ENCODE measurements at regions not wholly inside any gene's neighbourhood (a gene's known extent, or its start where the extent isn't known, plus 50 kb on each side); places are given as distances from the start of the nearest gene placed in this dataset.
A peak's percentile ranks its signal among the peaks of the same experiment; 100 is the strongest.

DNA sequence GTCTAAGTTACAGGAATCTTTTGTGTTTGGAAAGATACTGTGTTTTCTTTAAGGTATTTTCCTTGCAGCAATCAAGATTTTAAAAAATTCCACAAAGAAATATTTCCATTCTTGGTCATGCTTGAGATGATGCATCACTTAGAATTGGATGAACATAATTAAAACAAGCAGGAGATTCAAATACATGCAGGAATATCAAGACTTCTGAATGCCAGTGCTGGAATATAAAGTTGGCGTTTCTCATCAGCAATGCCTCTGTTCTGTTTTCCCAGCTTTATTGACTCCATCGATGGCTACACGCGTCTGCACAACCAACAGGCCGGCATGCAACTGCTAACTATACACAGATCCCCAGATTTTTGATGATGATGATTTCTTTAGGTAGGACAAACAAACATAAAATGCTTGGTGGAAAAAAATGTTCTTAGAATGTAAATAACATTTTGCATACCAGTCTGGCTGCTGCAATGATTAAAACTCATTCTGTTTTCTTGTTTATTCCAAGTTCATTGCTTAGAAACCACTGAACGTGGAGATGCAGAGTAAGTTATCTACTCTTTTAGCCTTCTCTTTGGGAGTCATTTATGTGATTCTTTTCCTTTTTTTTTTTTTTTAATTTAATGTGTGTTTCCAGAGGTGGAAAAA, 91.3 kb upstream of the FAM171A1 start:
- DNase-seq, result no peak

GRCh38 chr10:15461353-15462108, 90.4 kb upstream of the FAM171A1 start:
- DNase-seq, result no peak

- DNase-seq, result no peak
Measured at GRCh38 chr10:15460661-15461060, 89.6 kb upstream of the FAM171A1 start.

DNA sequence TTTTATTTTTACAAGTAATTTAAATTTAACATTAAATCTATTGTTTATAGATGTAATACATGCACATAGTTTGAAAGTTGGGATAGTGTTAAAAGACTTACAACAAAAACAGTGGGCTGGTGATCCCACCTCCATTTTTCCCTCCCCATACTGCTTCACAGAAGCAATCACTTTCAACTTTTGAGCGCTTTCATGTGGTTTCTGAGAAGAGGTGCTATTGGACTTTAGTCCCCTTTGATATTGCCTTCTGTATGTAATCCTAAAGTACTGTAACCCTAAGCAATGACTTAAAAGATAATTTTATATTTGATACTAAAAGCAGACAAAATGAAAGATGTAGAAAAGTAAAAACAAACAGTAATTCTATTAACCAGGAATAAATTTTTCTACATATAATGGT, 88.1 kb upstream of the FAM171A1 start:
- no peak for DNase-seq

DNA sequence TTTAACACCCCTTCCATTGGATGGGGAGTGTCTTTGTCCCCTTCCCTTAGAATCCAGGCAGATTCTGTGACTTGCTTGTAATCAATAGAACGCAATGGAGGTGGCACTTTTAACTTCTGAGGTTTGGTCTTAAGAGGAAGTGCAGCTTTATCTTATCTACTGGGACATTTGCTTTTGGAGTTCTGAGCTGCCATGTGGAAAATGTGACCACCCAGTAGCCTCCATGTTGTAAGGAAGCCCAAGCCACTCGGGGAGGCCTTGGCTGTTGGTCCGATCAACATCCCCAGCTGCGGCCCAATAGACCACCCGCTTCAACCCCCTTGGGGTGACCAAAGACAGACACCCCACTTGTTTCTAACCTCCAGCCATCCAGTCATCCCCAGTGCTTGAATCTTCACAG, 86.3 kb upstream of the FAM171A1 start:
- no peak for DNase-seq

GRCh38 chr10:15455456-15455855, 84.4 kb upstream of the FAM171A1 start:
- DNase-seq, result no peak

GRCh38 chr10:15453926-15454325, 82.8 kb upstream of the FAM171A1 start:
- DNase-seq, result no peak

DNA sequence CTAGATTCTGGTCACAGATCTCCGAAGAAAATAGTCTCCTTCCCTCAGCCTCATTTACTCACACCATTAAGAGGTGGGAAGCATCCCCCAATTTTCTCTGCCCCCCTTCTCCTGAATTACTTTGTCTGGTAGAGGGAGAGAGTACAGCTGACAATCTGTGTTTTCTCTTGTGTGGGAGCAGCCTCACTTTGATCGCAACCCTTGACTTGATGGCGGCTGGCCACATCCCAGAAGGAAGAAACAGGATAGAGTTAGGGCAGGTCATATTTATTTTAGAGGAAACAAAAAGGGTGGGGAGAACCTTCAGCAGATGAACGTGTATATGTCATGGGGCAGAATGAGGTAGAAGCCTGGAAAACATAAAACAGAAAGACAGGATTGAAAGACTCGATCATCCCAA, 82.4 kb upstream of the FAM171A1 start:
- DNase-seq, result no peak

DNA sequence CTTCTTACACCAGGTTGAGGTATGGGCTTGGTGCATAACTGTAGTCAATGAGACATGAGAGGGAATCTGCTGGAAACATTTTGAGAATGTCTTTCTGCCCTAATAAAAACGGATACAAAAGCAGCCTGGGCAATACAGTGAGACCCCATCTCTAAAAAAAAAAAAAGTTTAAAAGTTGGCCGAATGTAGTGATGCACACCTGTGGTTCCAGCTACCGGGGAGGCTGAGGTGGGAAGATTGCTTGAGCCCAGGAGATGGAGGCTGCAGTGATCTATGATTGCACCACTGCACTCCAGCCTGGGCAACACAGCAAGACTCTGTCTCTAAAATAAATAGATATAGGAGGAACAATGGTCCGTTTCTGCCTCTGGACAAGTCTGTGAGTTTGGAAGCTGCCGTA, 81.5 kb upstream of the FAM171A1 start:
- DNase-seq, result no peak

DNA sequence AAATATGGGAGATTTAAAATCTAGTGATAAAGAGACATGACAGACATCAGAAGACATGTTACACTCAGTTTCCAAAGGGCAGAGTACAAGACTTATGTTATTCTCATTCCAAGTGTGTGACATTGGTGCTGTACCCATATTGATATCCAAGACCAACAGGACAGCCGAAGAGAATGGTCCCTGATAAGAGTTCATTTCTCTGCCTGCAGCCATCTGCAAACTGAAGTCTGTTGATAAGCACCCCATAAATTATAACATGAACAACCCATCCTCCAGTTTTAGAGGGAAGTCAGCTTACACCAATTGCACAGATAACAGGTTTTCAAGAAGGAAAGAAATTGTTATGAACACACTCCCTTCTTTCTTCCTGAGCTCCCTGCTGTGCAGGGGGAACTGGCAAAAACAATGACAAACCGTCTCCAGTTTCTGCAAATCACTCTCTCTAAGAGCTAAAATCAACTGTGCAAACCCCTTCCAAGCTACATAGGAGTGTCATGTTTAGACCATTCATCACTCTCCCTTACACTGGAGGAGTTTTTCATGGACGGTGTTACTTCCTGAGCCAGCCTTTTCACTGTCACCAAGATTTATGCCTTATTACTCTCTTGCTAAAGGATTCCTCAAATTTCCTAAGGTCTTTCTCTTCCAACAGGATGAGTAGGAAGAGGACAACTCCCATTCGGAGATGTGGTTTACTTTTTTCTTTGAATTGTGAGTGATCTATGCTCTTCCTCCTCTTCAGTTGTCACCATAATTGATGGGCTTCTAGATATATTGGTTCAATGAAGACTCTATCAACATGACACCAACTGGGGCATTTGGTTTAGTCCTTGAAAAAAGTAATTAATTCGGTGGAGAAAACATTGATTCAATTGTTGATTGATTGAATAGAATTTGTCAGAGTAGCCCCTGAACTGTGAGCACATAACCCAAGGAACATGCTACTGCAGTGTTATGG, 80.3 kb upstream of the FAM171A1 start:
- no peak for DNase-seq

DNA sequence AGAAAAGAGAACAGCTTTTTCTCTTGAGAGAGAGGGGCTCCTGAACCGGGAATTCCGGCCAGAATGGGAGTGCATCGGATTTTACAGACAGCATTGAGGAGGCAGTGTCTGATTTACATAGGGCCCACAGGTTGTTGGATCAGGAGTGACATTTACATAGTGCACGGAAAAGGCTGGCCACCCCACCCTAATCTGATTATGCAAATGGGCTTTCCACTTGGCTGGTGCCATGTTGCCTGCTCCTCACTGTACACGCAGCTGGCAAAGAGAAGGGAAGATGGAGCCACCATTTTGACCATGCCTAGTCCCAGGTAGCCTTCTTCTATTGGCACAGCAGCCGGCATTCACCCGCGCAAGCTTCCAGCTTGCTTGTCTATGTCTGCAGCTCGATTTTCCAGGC, 77.5 kb upstream of the FAM171A1 start:
- no peak for DNase-seq

DNA sequence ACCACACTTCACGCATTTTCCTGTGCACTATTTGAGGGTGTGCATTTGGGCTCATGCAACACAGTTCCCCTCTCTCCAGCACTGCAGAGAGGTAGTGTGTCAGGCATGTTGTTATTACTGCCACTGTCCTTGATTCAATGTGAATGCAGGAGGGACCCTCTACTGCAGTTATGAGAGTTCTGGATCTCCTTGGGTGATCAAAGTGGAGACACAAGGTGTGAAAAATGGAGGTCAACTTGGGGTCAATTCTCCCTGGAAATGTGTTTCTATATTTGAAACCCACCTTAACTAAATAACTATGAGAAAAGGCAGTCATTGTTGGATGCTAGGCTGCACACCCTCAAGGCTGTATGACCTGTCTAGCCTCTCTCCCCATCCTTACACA, 73.9 kb upstream of the FAM171A1 start:
- no peak for DNase-seq

GRCh38 chr10:15444105-15445005, 73.3 kb upstream of the FAM171A1 start:
- DNase-seq, result no peak

- DNase-seq, result no peak
Measured at GRCh38 chr10:15442056-15442455, 71.0 kb upstream of the FAM171A1 start.

GRCh38 chr10:15440204-15440711, 69.2 kb upstream of the FAM171A1 start:
- no peak for DNase-seq

DNA sequence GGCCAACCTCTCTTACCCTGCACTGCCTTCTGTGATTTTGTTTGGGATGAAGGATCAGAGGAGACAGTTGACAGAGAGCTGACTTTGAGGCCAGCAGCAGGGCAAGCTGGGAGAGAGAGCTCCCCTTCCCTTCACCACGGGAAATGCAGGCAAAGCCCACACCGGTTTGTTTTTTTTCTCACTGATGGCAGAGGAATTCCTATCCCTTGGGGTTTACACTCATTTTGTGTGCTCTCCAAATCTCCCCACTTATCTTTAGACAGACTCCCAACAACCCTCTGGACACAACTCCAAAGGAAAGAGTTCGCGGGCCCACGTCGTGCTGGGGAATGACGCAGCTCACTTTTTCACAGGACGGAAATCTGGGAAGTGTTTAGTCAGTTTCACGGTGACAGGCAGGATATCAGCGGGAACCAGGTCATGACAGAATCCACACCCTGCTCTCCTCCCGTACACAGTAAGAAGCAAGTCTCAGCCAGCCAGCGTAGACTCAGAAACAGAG, 68.3 kb upstream of the FAM171A1 start:
- no peak for DNase-seq

DNA sequence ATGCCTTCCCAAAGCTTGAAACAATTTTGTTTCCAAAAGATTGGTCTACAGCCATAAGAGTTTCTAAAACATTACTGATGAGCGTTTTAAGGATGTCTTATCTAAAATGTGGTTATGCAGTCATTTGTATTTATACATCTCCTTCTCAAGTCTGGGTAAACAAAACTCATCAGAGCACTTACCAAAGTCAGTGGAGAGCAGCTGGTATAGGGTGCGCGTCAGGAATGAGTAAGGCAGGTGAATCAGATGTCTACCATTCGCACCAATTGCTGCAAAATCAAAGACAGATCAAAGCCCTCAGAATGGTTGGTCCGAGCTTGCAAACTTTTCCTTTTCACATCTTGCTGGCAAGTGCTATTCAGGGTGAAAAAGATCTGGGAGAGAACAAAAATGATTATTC, 65.6 kb upstream of the FAM171A1 start:
- DNase-seq, result no peak

DNA sequence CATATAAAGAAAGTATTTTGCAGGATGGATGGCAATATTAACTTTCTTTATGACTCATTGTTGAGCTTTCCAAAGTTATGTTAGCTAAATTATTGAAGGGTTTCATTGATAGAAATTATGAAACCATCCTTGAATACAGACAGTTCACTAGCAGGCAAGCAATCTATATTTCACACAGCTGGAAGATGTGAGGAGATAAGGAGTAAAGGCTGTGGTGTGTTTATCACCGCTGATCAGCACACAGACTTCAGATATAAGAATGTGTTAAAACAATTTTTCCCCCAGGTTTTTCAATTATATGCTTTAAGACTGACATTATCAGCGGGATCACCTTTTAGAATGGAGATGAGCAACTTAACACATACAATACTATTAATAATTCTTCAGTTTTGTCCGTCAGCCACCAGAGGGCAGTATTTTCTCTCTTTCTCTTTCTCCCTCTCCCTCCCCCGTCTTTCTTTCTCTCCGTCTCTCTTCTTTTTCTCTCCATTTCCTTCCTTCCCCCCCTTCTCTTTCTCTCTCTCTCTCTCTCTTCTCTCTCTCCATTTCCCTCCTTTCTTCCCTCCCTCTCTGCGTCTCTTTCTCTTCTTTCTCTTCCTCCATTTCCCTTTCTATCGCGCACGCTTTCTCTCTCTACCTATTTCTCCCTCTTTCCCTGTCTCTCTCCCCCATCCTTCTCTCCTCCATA, 62.9 kb upstream of the FAM171A1 start:
- peak; percentile 36 for DNase-seq

DNA sequence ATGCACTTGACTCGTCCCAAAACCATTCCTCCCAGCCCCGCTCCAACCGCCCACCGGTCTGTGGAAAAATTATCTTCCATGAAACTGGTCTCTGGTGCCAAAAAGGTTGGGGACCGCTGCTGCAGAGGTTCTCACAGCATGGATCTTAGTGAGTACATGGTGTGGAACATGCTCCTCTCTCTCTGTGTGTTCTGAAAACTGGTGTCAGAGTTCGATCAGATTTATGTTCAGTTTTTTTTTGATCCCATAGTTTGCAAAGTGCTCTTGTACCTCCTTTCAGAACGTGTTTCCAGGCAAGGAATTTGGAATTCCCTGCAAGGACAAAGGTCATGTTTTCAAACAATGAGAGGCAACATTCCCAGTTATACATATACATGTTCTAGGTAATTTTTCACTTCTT, 61.2 kb upstream of the FAM171A1 start:
- no peak for DNase-seq

DNA sequence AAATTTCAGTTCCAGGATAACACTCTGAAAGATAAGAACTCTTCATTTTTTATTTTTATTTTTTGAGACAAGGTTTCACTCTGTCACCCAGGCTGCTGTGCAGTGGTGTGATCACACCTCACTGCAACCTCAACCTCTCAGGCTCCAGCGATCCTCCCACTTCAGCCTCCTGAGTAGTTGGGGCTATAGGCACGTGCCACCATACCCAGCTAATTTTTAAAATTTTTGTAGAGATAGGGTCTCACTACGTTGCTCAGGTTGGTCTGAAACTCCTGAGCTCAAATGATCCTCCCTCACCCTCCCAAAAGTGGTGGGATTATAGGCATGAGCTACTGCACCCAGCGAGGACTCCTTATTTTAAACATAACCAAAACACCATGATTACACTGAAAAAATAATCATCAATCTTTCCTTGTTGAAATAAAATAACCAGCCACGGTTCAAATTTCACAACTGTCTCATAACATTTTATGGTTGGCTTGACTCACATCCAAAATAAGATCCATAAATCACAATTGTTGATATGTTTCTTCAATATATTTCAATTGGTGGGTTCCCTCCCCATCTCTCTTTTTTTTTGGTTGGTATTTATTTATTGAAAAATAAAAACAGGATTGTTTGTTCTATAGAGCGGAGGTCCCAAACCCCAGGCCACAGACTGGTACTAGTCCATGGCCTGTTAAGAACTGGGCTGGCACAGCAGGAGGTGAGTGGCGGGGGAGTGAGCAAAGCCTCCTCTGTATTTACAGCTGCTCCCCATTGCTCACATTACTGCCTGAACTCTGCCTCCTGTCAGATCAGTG, 60.1 kb upstream of the FAM171A1 start:
- no peak for DNase-seq

GRCh38 chr10:15428681-15429080, 57.6 kb upstream of the FAM171A1 start:
- DNase-seq, result no peak
